Liver (tissue), 3 donors: ENCODE measurements at regions not wholly inside any gene's neighbourhood (a gene's known extent, or its start where the extent isn't known, plus 50 kb on each side); places are given as distances from the start of the nearest gene placed in this dataset.

Experiments
- RAD21 ChIP-seq, 2 donors: IDR thresholded peaks; 2 replicates each; pipeline ENCODE4 v1.6.1; 2016; ENCODE audit warnings: antibody characterized with exemption in 2 of 2, mild to moderate bottlenecking in 2 of 2
- RXRA ChIP-seq, 2 donors: IDR thresholded peaks; 2 replicates each; pipeline ENCODE4 v1.6.1; 2017 to 2018; ENCODE audit warnings: antibody characterized with exemption in 2 of 2, mild to moderate bottlenecking in 1 of 2
- TAF1 ChIP-seq: conservative IDR thresholded peaks from 2 replicates; pipeline ENCODE4 v1.6.1; 2016; ENCODE audit warnings: antibody characterized with exemption, mild to moderate bottlenecking
- YY1 ChIP-seq: IDR thresholded peaks from 2 replicates; pipeline ENCODE4 v1.6.1; 2016; ENCODE audit warnings: antibody characterized with exemption, mild to moderate bottlenecking
- TF ChIP-seq, protein P1 (sequence below): IDR thresholded peaks from 2 replicates; pipeline ENCODE4 v1.6.1; 2016; ENCODE audit warnings: antibody characterized with exemption
- TF ChIP-seq, protein P2 (sequence below): fragments of 150-350 bp; IDR thresholded peaks from 2 replicates; pipeline ENCODE4 v1.5.1; 2017; ENCODE audit warnings: improper control_type of control experiment, low read depth, low read length; ENCODE audit not compliant: missing input control
- TF ChIP-seq, protein P3 (sequence below): IDR thresholded peaks from 2 replicates; pipeline ENCODE4 v1.6.1; 2016; ENCODE audit warnings: antibody characterized with exemption, mild to moderate bottlenecking
- TF ChIP-seq, protein P4 (sequence below): IDR thresholded peaks from 2 replicates; pipeline ENCODE4 v1.6.1; 2016; ENCODE audit warnings: antibody characterized with exemption
- TF ChIP-seq, protein P5 (sequence below): IDR thresholded peaks from 2 replicates; pipeline ENCODE4 v1.6.1; 2016; ENCODE audit warnings: antibody characterized with exemption
- donor health status: healthy.
- donor health status: healthy.

DNA sequence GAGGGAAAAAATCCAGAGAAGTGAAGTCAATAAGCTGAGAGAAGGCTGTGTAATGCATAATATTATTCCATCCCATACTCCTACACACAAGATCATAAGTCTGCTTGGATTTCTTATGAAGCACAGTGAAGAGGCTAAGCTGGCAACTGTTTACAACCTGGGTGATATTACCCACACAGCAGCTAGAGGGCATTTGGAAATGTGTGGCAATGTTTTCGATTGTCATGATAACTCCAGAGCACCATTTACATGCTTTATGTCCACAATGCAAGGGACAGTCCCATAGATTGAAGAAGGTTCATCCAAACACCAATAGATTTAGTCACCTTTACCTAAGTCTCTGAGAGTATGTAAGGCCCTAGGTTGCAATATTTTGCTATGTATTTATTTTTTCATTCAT lies 412.2 kb downstream of the PPP3CA start:
- TF ChIP-seq, protein P1, sequence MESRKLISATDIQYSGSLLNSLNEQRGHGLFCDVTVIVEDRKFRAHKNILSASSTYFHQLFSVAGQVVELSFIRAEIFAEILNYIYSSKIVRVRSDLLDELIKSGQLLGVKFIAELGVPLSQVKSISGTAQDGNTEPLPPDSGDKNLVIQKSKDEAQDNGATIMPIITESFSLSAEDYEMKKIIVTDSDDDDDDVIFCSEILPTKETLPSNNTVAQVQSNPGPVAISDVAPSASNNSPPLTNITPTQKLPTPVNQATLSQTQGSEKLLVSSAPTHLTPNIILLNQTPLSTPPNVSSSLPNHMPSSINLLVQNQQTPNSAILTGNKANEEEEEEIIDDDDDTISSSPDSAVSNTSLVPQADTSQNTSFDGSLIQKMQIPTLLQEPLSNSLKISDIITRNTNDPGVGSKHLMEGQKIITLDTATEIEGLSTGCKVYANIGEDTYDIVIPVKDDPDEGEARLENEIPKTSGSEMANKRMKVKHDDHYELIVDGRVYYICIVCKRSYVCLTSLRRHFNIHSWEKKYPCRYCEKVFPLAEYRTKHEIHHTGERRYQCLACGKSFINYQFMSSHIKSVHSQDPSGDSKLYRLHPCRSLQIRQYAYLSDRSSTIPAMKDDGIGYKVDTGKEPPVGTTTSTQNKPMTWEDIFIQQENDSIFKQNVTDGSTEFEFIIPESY, result no peak
- TF ChIP-seq, protein P2, sequence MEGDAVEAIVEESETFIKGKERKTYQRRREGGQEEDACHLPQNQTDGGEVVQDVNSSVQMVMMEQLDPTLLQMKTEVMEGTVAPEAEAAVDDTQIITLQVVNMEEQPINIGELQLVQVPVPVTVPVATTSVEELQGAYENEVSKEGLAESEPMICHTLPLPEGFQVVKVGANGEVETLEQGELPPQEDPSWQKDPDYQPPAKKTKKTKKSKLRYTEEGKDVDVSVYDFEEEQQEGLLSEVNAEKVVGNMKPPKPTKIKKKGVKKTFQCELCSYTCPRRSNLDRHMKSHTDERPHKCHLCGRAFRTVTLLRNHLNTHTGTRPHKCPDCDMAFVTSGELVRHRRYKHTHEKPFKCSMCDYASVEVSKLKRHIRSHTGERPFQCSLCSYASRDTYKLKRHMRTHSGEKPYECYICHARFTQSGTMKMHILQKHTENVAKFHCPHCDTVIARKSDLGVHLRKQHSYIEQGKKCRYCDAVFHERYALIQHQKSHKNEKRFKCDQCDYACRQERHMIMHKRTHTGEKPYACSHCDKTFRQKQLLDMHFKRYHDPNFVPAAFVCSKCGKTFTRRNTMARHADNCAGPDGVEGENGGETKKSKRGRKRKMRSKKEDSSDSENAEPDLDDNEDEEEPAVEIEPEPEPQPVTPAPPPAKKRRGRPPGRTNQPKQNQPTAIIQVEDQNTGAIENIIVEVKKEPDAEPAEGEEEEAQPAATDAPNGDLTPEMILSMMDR, result peak; percentile 45
- TF ChIP-seq, protein P3, sequence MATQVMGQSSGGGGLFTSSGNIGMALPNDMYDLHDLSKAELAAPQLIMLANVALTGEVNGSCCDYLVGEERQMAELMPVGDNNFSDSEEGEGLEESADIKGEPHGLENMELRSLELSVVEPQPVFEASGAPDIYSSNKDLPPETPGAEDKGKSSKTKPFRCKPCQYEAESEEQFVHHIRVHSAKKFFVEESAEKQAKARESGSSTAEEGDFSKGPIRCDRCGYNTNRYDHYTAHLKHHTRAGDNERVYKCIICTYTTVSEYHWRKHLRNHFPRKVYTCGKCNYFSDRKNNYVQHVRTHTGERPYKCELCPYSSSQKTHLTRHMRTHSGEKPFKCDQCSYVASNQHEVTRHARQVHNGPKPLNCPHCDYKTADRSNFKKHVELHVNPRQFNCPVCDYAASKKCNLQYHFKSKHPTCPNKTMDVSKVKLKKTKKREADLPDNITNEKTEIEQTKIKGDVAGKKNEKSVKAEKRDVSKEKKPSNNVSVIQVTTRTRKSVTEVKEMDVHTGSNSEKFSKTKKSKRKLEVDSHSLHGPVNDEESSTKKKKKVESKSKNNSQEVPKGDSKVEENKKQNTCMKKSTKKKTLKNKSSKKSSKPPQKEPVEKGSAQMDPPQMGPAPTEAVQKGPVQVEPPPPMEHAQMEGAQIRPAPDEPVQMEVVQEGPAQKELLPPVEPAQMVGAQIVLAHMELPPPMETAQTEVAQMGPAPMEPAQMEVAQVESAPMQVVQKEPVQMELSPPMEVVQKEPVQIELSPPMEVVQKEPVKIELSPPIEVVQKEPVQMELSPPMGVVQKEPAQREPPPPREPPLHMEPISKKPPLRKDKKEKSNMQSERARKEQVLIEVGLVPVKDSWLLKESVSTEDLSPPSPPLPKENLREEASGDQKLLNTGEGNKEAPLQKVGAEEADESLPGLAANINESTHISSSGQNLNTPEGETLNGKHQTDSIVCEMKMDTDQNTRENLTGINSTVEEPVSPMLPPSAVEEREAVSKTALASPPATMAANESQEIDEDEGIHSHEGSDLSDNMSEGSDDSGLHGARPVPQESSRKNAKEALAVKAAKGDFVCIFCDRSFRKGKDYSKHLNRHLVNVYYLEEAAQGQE, result no peak
- TF ChIP-seq RAD21 (IDR thresholded peaks at IDR 0.05), result peak; percentile 69 to 78
- TF ChIP-seq RXRA (IDR thresholded peaks at IDR 0.05), result no peak
- TF ChIP-seq, protein P4, sequence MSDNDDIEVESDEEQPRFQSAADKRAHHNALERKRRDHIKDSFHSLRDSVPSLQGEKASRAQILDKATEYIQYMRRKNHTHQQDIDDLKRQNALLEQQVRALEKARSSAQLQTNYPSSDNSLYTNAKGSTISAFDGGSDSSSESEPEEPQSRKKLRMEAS, result no peak
- TF ChIP-seq TAF1, result no peak
- TF ChIP-seq YY1, result no peak
- TF ChIP-seq, protein P5, sequence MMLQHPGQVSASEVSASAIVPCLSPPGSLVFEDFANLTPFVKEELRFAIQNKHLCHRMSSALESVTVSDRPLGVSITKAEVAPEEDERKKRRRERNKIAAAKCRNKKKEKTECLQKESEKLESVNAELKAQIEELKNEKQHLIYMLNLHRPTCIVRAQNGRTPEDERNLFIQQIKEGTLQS, result no peak
